GM19452 (cell line): ENCODE measurements at regions not wholly inside any gene's neighbourhood (a gene's known extent, or its start where the extent isn't known, plus 50 kb on each side); places are given as distances from the start of the nearest gene placed in this dataset.
"Not testable (repeated sequence)": the region's sequence is repeated elsewhere in the genome, so short reads cannot be mapped to it uniquely, and the experiment has no call there.

Experiments
- ATAC-seq: cut with Tn5 transposase; IDR thresholded peaks from one replicate; pipeline ENCODE4 v1.9.1; 2021; ENCODE audit not compliant: unreplicated experiment

GRCh38 chr12:33817713-33818112, 204.6 kb upstream of the ALG10 start:
- ATAC-seq = no peak

DNA sequence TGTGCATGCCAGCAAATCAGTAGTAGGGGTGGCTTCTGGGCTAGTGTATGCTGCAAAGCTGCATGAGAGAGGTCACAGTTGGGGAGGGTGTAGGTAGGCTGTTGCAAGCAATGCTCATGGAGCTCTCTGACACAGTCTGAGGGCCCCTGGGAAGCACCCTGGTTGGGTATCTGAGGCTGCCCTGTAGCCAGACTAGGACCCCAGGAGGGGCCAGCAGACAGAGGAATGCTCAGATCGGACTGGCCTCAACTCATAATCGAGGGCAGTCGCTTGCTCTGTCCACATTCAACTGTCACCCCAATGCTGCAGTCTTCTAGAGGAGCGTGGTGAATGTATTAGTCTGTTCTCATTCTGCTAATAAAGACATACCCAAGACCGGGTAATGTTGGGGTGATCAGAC, 204.0 kb upstream of the ALG10 start:
- ATAC-seq = no peak

DNA sequence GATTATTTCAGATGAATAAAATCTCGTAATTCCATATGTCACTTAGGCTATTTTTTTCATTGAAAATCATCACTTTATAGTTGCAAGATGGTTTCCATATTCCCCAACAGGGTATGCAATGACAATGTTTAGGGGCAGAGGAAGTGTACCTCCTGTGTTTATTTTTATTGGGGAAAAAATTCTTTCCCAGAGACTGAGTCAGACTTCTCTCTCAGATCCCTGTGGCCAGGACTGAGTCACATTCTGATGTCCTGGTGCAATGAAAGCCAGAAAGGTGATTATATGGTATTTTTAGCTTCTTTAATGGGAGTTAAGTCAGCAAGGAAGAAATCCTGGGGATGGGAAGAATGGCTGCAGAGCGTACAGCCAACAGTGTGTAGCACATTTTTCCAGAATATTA, 196.9 kb upstream of the ALG10 start:
- no peak for ATAC-seq

GRCh38 chr12:33825986-33826602, 196.2 kb upstream of the ALG10 start:
- ATAC-seq = no peak

DNA sequence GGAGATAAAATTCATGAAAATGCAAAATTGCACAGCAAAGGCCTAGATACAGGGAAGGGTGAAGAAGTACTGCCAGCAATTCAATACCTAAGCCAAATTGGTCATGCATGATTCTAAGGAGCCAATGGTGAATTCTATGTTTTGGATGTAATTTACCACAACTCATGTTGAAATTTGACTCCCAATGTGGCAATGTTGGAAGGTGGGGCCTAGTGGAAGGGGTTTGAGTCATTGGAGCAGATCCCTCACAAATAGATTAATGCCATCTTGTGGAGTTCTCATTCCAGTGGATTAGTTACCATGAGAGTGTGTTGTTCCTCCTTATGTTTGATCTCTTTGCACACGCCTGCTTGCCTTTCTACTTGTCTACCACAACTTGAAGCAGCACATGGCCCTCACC, 194.0 kb upstream of the ALG10 start:
- ATAC-seq = no peak

- ATAC-seq = no peak
Observed at GRCh38 chr12:33830070-33830469, 192.2 kb upstream of the ALG10 start.

GRCh38 chr12:33832900-33833299, 189.4 kb upstream of the ALG10 start:
- no peak for ATAC-seq

DNA sequence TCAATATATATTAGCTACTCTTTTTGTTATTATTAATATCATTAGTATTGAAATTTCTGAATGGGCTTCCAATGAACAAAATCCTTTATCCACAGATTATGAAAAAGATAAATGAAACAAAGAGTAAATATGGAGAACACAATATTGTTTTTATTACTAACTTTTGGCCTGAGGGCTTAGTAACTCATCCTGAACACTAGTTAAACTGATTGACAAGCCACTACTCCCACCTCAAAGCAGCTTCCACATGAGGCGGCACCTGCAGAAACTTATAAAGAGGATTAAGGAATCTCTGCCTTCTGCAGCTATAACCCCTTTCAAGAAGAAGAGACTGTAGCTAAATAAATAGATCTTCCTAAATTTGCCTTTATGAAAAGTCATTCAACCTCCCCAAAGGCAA, 187.6 kb upstream of the ALG10 start:
- no peak for ATAC-seq

DNA sequence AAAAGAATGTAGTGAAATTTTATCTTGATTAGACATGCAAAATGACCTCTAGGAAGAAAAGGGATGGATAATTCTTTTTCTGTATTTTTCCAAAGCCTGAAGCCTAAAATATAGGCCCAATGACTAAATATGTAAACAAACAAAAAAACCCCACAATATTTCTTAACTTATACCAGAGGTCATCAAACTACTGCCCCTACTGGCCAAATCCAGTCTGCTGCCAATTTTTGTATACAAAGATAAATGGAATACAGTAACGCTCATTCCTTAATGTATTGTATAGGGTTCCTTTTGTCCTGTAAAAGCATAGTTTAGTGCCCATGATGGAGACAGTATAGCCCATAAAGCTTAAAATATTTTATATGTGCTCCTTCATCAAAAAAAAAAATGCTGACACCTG, 145.7 kb upstream of the ALG10 start:
- ATAC-seq = no peak

DNA sequence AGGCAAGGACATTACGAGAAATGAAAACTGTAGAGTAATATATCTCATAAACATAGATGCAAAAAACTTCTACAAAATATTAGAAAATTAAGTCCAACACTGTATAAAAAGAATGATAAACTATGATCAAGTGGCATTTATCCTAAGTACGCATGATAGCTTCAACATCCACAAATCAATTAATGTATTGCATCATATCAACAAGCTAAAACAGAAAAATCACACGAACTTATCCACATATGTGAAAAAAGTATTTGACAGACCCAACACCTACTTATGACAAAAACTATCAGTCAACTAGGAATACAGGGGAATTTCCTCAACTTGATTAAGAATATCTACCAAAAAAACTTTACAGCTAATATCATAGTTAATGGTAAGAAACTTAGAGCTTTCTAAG, 129.9 kb upstream of the ALG10 start:
- no peak for ATAC-seq

- not testable (repeated sequence) for ATAC-seq
Observed at GRCh38 chr12:33920460-33920859, 101.8 kb upstream of the ALG10 start.

DNA sequence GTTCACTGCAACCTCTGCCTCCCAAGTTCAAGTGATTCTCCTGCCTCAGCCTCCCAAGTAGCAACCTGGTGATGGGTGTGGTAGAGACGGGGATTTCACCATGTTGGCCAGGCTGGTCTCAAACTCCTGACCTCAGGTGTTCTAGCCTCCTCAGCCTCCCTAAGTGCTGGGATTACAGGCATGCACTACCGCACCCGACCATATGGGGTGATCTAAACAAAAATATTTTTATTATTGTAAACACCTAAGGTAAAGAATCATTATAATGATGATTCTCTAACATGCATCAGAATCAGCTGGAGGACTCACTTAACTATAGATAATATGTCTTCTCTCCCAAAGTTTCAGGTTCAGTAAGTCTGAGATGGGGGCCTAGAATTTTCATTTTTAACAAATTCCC, 96.2 kb upstream of the ALG10 start:
- no peak for ATAC-seq

GRCh38 chr12:33937669-33938068, 84.6 kb upstream of the ALG10 start:
- not testable (repeated sequence) for ATAC-seq

- no peak for ATAC-seq
Observed at GRCh38 chr12:33942172-33942571, 80.1 kb upstream of the ALG10 start.

DNA sequence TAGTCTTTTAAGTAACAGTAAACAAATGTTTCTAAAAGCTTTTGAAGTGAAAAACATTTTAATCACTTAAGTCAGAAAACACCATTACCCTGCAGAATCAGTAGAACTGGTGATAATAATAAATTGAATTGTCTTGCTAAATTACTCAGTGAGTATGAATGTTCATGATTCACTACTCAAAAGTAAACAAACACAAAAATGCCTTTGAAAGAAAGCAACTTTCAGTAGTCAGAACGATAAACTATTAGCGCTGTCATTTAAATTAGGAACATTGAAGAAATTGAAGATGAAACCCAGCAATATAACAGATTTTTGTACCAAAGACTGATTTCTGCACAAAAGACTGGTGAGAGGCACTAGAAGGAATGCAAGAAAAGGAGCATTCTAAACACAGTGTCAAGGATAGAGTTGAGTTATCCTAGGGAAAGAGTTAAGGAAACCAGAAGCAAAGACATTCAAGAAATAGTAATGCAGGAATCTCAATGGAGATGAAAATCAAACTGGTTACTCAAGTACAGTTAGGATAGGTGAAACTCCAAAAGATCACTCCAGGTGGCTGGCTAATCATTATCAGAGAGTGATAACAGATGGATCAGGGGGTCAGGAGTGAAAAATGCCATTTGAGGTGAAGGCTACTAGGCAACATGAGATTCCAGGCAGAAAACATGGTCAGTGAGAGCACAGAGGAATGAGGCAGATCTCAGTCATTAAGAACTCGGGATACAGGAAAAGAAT, 77.4 kb upstream of the ALG10 start:
- no peak for ATAC-seq

DNA sequence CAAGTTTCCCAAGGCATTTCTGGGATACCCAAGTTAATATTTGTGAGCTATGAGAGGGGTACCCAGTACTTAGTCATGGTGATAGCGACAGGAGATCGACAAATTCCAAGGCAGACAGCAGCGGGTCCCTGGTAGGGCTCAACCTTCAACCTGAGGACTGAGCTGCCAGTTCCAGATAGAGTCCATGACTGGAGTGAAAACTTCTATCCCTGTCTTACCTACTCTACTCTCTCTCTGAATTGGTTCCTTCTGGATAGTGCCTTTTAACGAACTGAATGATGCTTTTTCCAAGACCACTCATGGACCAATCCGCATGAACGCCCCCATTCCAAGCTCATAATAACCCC, 76.9 kb upstream of the ALG10 start:
- no peak for ATAC-seq

DNA sequence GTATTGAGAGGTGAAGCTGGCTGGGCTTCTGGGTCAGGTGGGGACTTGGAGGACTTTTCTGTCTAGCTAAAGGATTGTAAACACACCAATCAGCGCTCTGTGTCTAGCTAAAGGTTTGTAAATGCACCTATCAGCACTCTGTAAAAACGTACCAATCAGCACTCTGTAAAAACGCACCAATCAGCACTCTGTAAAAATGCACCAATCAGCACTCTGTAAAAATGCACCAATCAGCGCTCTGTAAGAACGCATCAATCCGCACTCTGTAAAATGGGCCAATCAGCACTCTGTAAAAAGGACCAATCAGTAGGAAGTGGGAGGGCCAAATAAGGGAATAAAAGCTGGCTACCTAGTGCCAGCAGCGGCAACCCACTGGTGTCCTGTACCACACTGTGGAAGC, 56.1 kb upstream of the ALG10 start:
- ATAC-seq = not testable (repeated sequence)

DNA sequence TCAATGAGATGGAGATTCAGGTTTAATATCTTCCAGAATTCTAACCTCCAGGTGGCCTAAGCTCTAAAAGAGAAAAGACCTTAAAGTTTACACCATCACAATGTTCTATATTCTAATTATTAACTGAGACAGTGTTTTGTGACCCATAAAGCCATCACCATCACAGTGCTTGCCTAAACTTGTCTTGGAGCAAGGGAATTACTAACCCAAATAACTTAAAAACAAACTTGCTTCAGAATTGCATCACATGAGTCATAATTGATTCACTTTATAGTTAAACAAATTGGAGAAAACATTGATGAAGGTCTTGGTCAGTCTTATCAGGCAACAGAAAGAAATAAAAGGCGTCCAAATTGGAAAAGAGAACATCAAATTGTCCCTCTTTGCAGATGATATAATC, 54.5 kb upstream of the ALG10 start:
- ATAC-seq = no peak
